ENCODE measurements at regions not wholly inside any gene's neighbourhood (a gene's known extent, or its start where the extent isn't known, plus 50 kb on each side); places are given as distances from the start of the nearest gene placed in this dataset.

DNA sequence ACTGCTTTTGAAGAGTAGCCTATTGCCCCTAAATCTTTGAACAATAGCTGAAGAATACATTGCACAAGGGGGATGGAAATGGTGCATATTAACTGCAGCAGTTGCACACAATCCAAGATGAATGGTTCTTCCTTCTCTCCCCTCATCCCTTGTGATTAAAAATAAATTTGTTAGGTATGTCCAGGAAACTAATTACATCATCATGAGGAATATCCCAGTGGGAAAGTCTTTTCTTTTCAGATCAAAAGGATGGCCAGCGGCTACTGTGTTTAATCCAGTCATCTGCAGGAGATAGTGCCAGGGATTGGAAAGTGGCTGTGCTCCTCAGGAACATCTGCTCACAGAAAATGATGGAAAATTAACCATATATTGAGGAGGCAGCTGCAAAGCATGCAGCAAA, 508.4 kb upstream of the SEMA6A start:
- H3K4me3 ChIP-seq (ENCODE audit: low read length) = no peak overlapping the region
- TF ChIP-seq, protein P1, sequence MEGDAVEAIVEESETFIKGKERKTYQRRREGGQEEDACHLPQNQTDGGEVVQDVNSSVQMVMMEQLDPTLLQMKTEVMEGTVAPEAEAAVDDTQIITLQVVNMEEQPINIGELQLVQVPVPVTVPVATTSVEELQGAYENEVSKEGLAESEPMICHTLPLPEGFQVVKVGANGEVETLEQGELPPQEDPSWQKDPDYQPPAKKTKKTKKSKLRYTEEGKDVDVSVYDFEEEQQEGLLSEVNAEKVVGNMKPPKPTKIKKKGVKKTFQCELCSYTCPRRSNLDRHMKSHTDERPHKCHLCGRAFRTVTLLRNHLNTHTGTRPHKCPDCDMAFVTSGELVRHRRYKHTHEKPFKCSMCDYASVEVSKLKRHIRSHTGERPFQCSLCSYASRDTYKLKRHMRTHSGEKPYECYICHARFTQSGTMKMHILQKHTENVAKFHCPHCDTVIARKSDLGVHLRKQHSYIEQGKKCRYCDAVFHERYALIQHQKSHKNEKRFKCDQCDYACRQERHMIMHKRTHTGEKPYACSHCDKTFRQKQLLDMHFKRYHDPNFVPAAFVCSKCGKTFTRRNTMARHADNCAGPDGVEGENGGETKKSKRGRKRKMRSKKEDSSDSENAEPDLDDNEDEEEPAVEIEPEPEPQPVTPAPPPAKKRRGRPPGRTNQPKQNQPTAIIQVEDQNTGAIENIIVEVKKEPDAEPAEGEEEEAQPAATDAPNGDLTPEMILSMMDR (conservative IDR thresholded peaks at IDR 0.05; ENCODE audit: low read depth, low read length) = no peak
- no peak for DNase-seq (ENCODE audit: low read depth)

DNA sequence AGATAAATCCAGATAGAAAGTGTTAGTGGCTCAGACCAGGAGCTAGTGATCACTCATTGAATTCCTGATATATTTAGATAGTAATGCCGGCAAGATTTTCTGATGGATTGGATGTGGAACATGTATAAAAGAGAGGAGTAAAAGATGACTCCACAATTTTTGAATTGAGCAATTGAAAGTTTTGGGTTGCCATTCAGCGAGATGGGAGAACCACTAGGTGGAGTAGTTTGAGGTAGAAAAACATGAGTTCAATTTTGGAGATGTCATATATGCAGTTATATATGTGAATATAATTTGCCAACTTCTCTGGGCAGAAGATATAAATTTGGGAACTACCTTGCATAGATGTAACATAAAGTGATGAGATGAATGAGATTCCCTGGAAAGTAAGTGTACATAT, 502.5 kb upstream of the SEMA6A start:
- H3K4me3 ChIP-seq (ENCODE audit: low read length) = no peak overlapping the region
- DNase-seq (ENCODE audit: low read depth) = no peak

DNA sequence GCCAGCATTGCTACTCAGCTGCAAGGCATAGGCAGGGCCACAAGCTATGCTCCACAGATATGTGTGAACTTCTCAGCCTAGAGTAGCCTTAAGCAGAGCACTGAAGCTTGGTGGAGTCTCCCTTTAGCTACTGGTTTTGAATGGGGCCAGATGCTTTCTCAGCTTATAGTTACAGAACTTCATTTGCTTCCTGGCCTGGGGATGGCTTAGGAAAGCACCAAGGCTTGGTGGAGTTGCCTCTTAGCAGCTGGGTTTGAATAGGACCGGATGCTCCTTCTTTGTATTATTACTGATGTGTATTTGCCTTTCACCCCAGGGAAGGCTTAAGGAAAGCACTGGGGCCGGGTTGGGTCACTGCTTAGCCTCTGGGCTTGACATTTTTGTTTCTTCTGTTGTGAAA, 497.8 kb upstream of the SEMA6A start:
- no peak overlapping the region for H3K4me3 ChIP-seq (ENCODE audit: low read length)
- DNase-seq (ENCODE audit: low read depth) = no peak
- TF ChIP-seq, protein P1 (conservative IDR thresholded peaks at IDR 0.05; ENCODE audit: low read depth, low read length) = no peak

More for the DNA sequence above, 502.5 kb upstream of the SEMA6A start:
- TF ChIP-seq, protein P1 (conservative IDR thresholded peaks at IDR 0.05; ENCODE audit: low read depth, low read length) = peak; percentile 62

GRCh38 chr5:117065800-117066199, 491.2 kb upstream of the SEMA6A start:
- no peak overlapping the region for H3K4me3 ChIP-seq (ENCODE audit: low read length)
- no peak for DNase-seq (ENCODE audit: low read depth)
- TF ChIP-seq, protein P1 (conservative IDR thresholded peaks at IDR 0.05; ENCODE audit: low read depth, low read length) = no peak

GRCh38 chr5:117065161-117065560, 490.5 kb upstream of the SEMA6A start:
- TF ChIP-seq, protein P1 (conservative IDR thresholded peaks at IDR 0.05; ENCODE audit: low read depth, low read length) = no peak
- no peak for DNase-seq (ENCODE audit: low read depth)
- no peak overlapping the region for H3K4me3 ChIP-seq (ENCODE audit: low read length)

GRCh38 chr5:117060099-117060498, 485.5 kb upstream of the SEMA6A start:
- DNase-seq (ENCODE audit: low read depth) = no peak
- TF ChIP-seq, protein P1 (conservative IDR thresholded peaks at IDR 0.05; ENCODE audit: low read depth, low read length) = no peak
- no peak overlapping the region for H3K4me3 ChIP-seq (ENCODE audit: low read length)

GRCh38 chr5:117058740-117059139, 484.1 kb upstream of the SEMA6A start:
- TF ChIP-seq, protein P1 (conservative IDR thresholded peaks at IDR 0.05; ENCODE audit: low read depth, low read length) = no peak
- no peak overlapping the region for H3K4me3 ChIP-seq (ENCODE audit: low read length)
- DNase-seq (ENCODE audit: low read depth) = no peak
